ENCODE measurements at regions not wholly inside any gene's neighbourhood (a gene's known extent, or its start where the extent isn't known, plus 50 kb on each side); places are given as distances from the start of the nearest gene placed in this dataset.

DNA sequence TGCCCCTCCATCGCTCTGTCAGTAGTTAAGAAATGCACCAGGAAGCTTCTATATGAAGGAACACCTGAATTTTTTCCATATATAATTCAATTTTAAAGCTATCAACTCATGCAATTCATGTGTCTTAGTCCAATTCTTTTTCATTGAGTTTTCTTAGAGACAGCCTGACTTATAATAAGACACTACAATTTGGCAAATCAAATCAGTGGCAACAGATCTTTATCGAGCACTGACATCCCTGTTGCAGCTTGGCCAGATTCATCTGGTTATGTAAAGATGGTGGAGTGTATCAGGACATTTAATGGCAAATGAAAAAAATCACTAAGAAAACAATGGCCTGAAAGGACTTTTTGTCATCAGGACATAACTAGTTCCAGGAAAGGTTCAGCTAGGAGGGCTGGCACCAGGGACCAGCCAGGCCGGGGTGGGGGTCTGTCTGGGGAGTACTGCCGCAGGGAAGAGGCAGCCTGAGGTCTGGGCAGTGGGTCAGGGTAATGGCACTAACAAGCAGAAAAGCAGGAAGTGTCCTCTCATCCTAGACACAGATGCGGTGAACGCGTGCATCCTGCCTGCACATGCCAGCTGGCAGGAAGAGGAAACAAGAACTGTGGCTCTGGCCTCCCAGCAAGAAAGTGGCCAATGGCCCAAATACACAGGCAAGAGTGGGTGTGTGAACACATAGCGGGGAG is 100.5 kb upstream of the LMNTD1 start:
- H3K27ac ChIP-seq (ENCODE audit: low read length) = no peak overlapping the region
- H2AFZ ChIP-seq (ENCODE audit: low read depth, low read length) = no peak overlapping the region
- H4K20me1 ChIP-seq (ENCODE audit: insufficient read depth) = no peaks in the 10 kb centered on the region
- no peak for TF ChIP-seq EP300 (conservative IDR thresholded peaks at IDR 0.05; ENCODE audit: poor library complexity, severe bottlenecking)
- TF ChIP-seq SMC3 (conservative IDR thresholded peaks at IDR 0.05; ENCODE audit: poor library complexity) = no peak
- no peak for TF ChIP-seq TAF1 (IDR thresholded peaks at IDR 0.05; ENCODE audit: low read depth)
- no peak for TF ChIP-seq RAD21 (conservative IDR thresholded peaks at IDR 0.05)
- no peak for TF ChIP-seq EZH2 (IDR thresholded peaks at IDR 0.05; ENCODE audit: borderline replicate concordance, insufficient read depth, low read length, poor library complexity, severe bottlenecking)
- no peak overlapping the region for H3K4me2 ChIP-seq (ENCODE audit: low read length)
- no peaks in the 10 kb centered on the region for H3K9me2 ChIP-seq (ENCODE audit: insufficient read depth, low read length)
- H3K4me3 ChIP-seq (ENCODE audit: low read length) = no peak overlapping the region
- no peak overlapping the region for H3K9ac ChIP-seq (ENCODE audit: low read length)
- no peaks in the 10 kb centered on the region for H3F3A ChIP-seq (ENCODE audit: insufficient read depth, low read length, poor library complexity, severe bottlenecking)
- no peaks in the 10 kb centered on the region for H3K27me3 ChIP-seq (ENCODE audit: insufficient read depth, low read depth, low read length)
- no peaks in the 10 kb centered on the region for H3K79me2 ChIP-seq (replicated peaks; ENCODE audit: insufficient read depth, low read length)
- no peaks in the 10 kb centered on the region for H3K36me3 ChIP-seq (ENCODE audit: insufficient read depth, low read length)
- H3K9me3 ChIP-seq (ENCODE audit: low read length) = no peaks in the 10 kb centered on the region

DNA sequence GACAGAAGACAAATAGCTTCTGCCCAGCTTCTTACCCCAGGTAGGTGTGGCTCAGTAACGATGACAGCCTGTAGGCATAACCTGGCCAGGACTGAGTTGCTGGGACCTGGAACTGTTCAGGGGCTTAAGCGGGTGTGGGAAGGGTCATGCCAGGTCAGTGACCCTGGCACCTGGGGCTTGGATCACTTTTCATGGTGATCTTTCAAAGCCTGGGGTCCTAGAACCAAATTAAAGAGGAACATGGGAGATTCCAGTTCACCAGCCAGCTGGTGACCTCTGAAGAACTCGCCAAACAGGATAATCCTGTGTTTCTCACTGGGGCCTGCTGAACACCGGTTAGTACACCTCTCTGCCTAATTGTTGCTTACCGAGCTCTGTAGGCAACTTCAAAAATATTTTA is 102.6 kb upstream of the LMNTD1 start:
- H2AFZ ChIP-seq (ENCODE audit: low read depth, low read length) = no peak overlapping the region
- no peaks in the 10 kb centered on the region for H3K9me3 ChIP-seq (ENCODE audit: low read length)
- no peaks in the 10 kb centered on the region for H3K27me3 ChIP-seq (ENCODE audit: insufficient read depth, low read depth, low read length)
- no peak overlapping the region for H3K4me3 ChIP-seq (ENCODE audit: low read length)
- H3K36me3 ChIP-seq (ENCODE audit: insufficient read depth, low read length) = no peaks in the 10 kb centered on the region
- H4K20me1 ChIP-seq (ENCODE audit: insufficient read depth) = no peaks in the 10 kb centered on the region
- H3F3A ChIP-seq (ENCODE audit: insufficient read depth, low read length, poor library complexity, severe bottlenecking) = no peaks in the 10 kb centered on the region
- no peak overlapping the region for H3K4me2 ChIP-seq (ENCODE audit: low read length)
- H3K9ac ChIP-seq (ENCODE audit: low read length) = no peak overlapping the region
- H3K9me2 ChIP-seq (ENCODE audit: insufficient read depth, low read length) = no peaks in the 10 kb centered on the region
- no peak overlapping the region for H3K27ac ChIP-seq (ENCODE audit: low read length)
- TF ChIP-seq RAD21 (conservative IDR thresholded peaks at IDR 0.05) (no peak), TAF1 (IDR thresholded peaks at IDR 0.05; ENCODE audit: low read depth) (no peak)
- no peaks in the 10 kb centered on the region for H3K79me2 ChIP-seq (replicated peaks; ENCODE audit: insufficient read depth, low read length)

DNA sequence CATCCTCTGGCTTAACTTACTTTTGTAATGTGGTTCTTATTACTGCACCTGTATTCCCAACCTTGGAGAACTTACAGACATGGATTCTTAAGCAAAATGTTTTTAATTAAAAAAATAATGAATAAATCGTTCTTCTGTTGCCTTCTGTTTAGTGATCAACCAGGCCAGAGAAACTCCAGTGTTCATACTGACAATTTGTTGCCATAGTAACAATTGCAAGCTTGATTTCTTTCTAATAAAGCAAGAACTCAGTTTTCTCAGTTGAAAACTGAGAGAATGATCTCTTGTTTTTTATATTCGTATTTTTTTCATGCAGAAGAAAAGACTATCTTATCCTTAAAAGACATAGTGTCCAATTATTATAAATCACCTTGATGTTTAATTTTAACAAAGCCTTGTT is 106.5 kb upstream of the LMNTD1 start:
- Histone ChIP-seq H3F3A (ENCODE audit: insufficient read depth, low read length, poor library complexity, severe bottlenecking) (no peaks in the 10 kb centered on the region), H3K4me3 (ENCODE audit: low read length) (no peak overlapping the region), H3K79me2 (replicated peaks; ENCODE audit: insufficient read depth, low read length) (no peaks in the 10 kb centered on the region), H4K20me1 (ENCODE audit: insufficient read depth) (no peaks in the 10 kb centered on the region), H3K9ac (ENCODE audit: low read length) (no peak overlapping the region), H3K9me2 (ENCODE audit: insufficient read depth, low read length) (no peaks in the 10 kb centered on the region), H3K27ac (ENCODE audit: low read length) (no peak overlapping the region), H3K27me3 (ENCODE audit: insufficient read depth, low read depth, low read length) (no peaks in the 10 kb centered on the region), H3K36me3 (ENCODE audit: insufficient read depth, low read length) (no peaks in the 10 kb centered on the region), H3K4me2 (ENCODE audit: low read length) (no peak overlapping the region), H3K9me3 (ENCODE audit: low read length) (no peaks in the 10 kb centered on the region), H2AFZ (ENCODE audit: low read depth, low read length) (no peak overlapping the region)
- no peak for TF ChIP-seq SMC3 (conservative IDR thresholded peaks at IDR 0.05; ENCODE audit: poor library complexity)
- no peak for TF ChIP-seq TAF1 (IDR thresholded peaks at IDR 0.05; ENCODE audit: low read depth)
- TF ChIP-seq POLR2AphosphoS5 (IDR thresholded peaks at IDR 0.05) = no peak
- no peak for TF ChIP-seq EZH2 (IDR thresholded peaks at IDR 0.05; ENCODE audit: borderline replicate concordance, insufficient read depth, low read length, poor library complexity, severe bottlenecking)
- TF ChIP-seq RAD21 (conservative IDR thresholded peaks at IDR 0.05) = no peak
- TF ChIP-seq, protein P1, sequence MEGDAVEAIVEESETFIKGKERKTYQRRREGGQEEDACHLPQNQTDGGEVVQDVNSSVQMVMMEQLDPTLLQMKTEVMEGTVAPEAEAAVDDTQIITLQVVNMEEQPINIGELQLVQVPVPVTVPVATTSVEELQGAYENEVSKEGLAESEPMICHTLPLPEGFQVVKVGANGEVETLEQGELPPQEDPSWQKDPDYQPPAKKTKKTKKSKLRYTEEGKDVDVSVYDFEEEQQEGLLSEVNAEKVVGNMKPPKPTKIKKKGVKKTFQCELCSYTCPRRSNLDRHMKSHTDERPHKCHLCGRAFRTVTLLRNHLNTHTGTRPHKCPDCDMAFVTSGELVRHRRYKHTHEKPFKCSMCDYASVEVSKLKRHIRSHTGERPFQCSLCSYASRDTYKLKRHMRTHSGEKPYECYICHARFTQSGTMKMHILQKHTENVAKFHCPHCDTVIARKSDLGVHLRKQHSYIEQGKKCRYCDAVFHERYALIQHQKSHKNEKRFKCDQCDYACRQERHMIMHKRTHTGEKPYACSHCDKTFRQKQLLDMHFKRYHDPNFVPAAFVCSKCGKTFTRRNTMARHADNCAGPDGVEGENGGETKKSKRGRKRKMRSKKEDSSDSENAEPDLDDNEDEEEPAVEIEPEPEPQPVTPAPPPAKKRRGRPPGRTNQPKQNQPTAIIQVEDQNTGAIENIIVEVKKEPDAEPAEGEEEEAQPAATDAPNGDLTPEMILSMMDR (IDR thresholded peaks at IDR 0.05; ENCODE audit: poor library complexity, severe bottlenecking) = no peak

All from neural cell (in vitro differentiated cells).